IMR-90 (cell line): ENCODE measurements at regions not wholly inside any gene's neighbourhood (a gene's known extent, or its start where the extent isn't known, plus 50 kb on each side); places are given as distances from the start of the nearest gene placed in this dataset.

Source experiments
- ATAC-seq: fragments of 200-7000 bp; cut with Tn5 transposase; 2 replicates; pipeline ENCODE4 v1.9.1; 2020; ENCODE audit warnings: low read depth, mild to moderate bottlenecking, moderate library complexity
- BruUV-seq: library from RNA; stranded (reverse); fragments of 400-500 nt; replicated peaks from 2 replicates; lab custom pipeline; 2021; lab: Mats Ljungman, UMichigan
- CTCF ChIA-PET: fragments of 300-600 bp; formaldehyde crosslinking; extraction: SDS; loops from one replicate; lab custom pipeline; 2021; ENCODE audit warnings: antibody characterized with exemption; lab: Yijun Ruan, JAX
- POLR2A ChIA-PET: fragments of 300-600 bp; sonication (Branson Sonifier 250); formaldehyde crosslinking; loops from one replicate; lab custom pipeline; 2022; ENCODE audit warnings: antibody characterized with exemption; ENCODE audit not compliant: unreplicated experiment; lab: Charles Lee
- DNase-seq: peaks from one replicate; pipeline ENCODE4 v3.0.0; 2013
- H2AFZ ChIP-seq: replicated peaks from 2 replicates; pipeline ENCODE3; 2013; ENCODE audit warnings: low read length, mild to moderate bottlenecking; ENCODE audit not compliant: poor library complexity
- H2AK5ac ChIP-seq: 2 replicates; pipeline ENCODE4 v1.6.1; 2013; ENCODE audit warnings: low read depth, low read length, inconsistent platforms
- H2AK9ac ChIP-seq: replicated peaks from 2 replicates; pipeline ENCODE3; 2013; ENCODE audit warnings: mild to moderate bottlenecking, low read depth, low read length, moderate library complexity; ENCODE audit not compliant: poor library complexity
- H2BK120ac ChIP-seq: 2 replicates; pipeline ENCODE4 v1.6.1; 2013; ENCODE audit warnings: low read depth, low read length, inconsistent platforms
- H2BK15ac ChIP-seq: 3 replicates; pipeline ENCODE4 v1.6.1; 2013; ENCODE audit warnings: low read depth, low read length, inconsistent platforms
- H2BK20ac ChIP-seq: 2 replicates; pipeline ENCODE4 v1.6.1; 2013; ENCODE audit warnings: low read depth, mild to moderate bottlenecking, inconsistent platforms, low read length, moderate library complexity
- H2BK5ac ChIP-seq: 2 replicates; pipeline ENCODE4 v1.6.1; 2013; ENCODE audit warnings: mild to moderate bottlenecking, low read depth, low read length, inconsistent platforms; ENCODE audit not compliant: poor library complexity, severe bottlenecking
- H3K14ac ChIP-seq: replicated peaks from 2 replicates; pipeline ENCODE4 v1.6.1; 2013; ENCODE audit warnings: low read depth, low read length, inconsistent platforms
- H3K18ac ChIP-seq: 2 replicates; pipeline ENCODE4 v1.6.1; 2013; ENCODE audit warnings: low read depth, low read length, control low read depth
- H3K23ac ChIP-seq: 2 replicates; pipeline ENCODE4 v1.6.1; 2013; ENCODE audit warnings: low read depth, low read length, inconsistent platforms
- H3K27ac ChIP-seq: 2 replicates; pipeline ENCODE4 v1.5.1; 2013; ENCODE audit warnings: mild to moderate bottlenecking, control low read depth, low read length; ENCODE audit not compliant: insufficient read depth
- H3K27me3 ChIP-seq: 2 replicates; pipeline ENCODE4 v1.6.1; 2013; ENCODE audit warnings: low read length; ENCODE audit not compliant: control insufficient read depth, insufficient read depth
- H3K36me3 ChIP-seq: 2 replicates; pipeline ENCODE4 v1.6.1; 2013; ENCODE audit warnings: low read length, mixed read lengths; ENCODE audit not compliant: control insufficient read depth, insufficient read depth
- H3K4ac ChIP-seq: 2 replicates; pipeline ENCODE4 v1.6.1; 2013; ENCODE audit warnings: low read depth, low read length, inconsistent platforms
- H3K4me1 ChIP-seq: 2 replicates; pipeline ENCODE4 v1.6.1; 2013; ENCODE audit warnings: low read length, mixed read lengths; ENCODE audit not compliant: control insufficient read depth, insufficient read depth
- H3K4me2 ChIP-seq: 2 replicates; pipeline ENCODE4 v1.6.1; 2013; ENCODE audit warnings: low read depth, mild to moderate bottlenecking, control low read depth, low read length, moderate library complexity
- H3K4me3 ChIP-seq: 2 replicates; pipeline ENCODE4 v1.5.1; 2013; ENCODE audit warnings: low read depth, mild to moderate bottlenecking, control low read depth, low read length, moderate library complexity; ENCODE audit not compliant: insufficient read depth
- H3K56ac ChIP-seq: 2 replicates; pipeline ENCODE4 v1.6.1; 2013; ENCODE audit warnings: low read length, inconsistent platforms; ENCODE audit not compliant: insufficient read depth; ENCODE audit errors: extremely low read depth
- H3K79me1 ChIP-seq, 2 experiments: 2 replicates each; pipeline ENCODE4 v1.6.1; 2013; ENCODE audit warnings: low read length in 2 of 2, inconsistent platforms in 1 of 2, low read depth in 1 of 2
- H3K9ac ChIP-seq: 2 replicates; pipeline ENCODE4 v1.6.1; 2013; ENCODE audit warnings: low read depth, low read length, control low read depth
- H3K9me1 ChIP-seq: 2 replicates; pipeline ENCODE4 v1.6.1; 2013; ENCODE audit warnings: low read length, inconsistent platforms; ENCODE audit not compliant: insufficient read depth
- H3K9me3 ChIP-seq: 2 replicates; pipeline ENCODE4 v1.6.1; 2013; ENCODE audit warnings: low read length; ENCODE audit not compliant: control insufficient read depth, insufficient read depth
- H4K20me1 ChIP-seq: 2 replicates; pipeline ENCODE4 v1.6.1; 2013; ENCODE audit warnings: low read length, inconsistent platforms; ENCODE audit not compliant: insufficient read depth
- H4K5ac ChIP-seq: 2 replicates; pipeline ENCODE4 v1.6.1; 2013; ENCODE audit warnings: mild to moderate bottlenecking, low read depth, low read length, control low read depth
- H4K8ac ChIP-seq, 2 experiments: 2 replicates each; pipeline ENCODE4 v1.6.1; 2013; ENCODE audit warnings: low read depth in 2 of 2, low read length in 2 of 2, control low read depth in 1 of 2, inconsistent platforms in 1 of 2
- H4K91ac ChIP-seq: 2 replicates; pipeline ENCODE4 v1.6.1; 2013; ENCODE audit warnings: low read depth, low read length, inconsistent platforms; ENCODE audit not compliant: insufficient read depth
- BHLHE40 ChIP-seq: fragments of 150-350 bp; IDR thresholded peaks from 2 replicates; pipeline ENCODE4 v1.6.1; 2016; ENCODE audit warnings: mild to moderate bottlenecking, low read depth, low read length
- CEBPB ChIP-seq: IDR thresholded peaks from 2 replicates; pipeline ENCODE4 v1.6.1; 2012; ENCODE audit warnings: low read depth, low read length, improper control_type of control experiment
- CHD1 ChIP-seq: IDR thresholded peaks from 2 replicates; pipeline ENCODE4 v1.6.1; 2012; ENCODE audit warnings: low read depth, low read length, improper control_type of control experiment
- FOS ChIP-seq: fragments of 150-350 bp; IDR thresholded peaks from 2 replicates; pipeline ENCODE4 v1.6.1; 2016; ENCODE audit warnings: low read depth, low read length
- MAFK ChIP-seq: IDR thresholded peaks from 2 replicates; pipeline ENCODE4 v1.6.1; 2012; ENCODE audit warnings: low read depth, low read length, improper control_type of control experiment
- MAZ ChIP-seq: IDR thresholded peaks from 2 replicates; pipeline ENCODE4 v1.6.1; 2012; ENCODE audit warnings: low read depth, mild to moderate bottlenecking, low read length, improper control_type of control experiment, moderate library complexity, borderline replicate concordance
- MXI1 ChIP-seq: IDR thresholded peaks from 2 replicates; pipeline ENCODE4 v1.6.1; 2012; ENCODE audit warnings: low read depth, mild to moderate bottlenecking, low read length, moderate library complexity, borderline replicate concordance
- POLR2A ChIP-seq: IDR thresholded peaks from 2 replicates; pipeline ENCODE4 v1.6.1; 2012; ENCODE audit warnings: mild to moderate bottlenecking, low read depth, low read length
- RAD21 ChIP-seq: IDR thresholded peaks from 2 replicates; pipeline ENCODE4 v1.6.1; 2012; ENCODE audit warnings: low read length, improper control_type of control experiment
- RCOR1 ChIP-seq: IDR thresholded peaks from 2 replicates; pipeline ENCODE4 v1.6.1; 2012; ENCODE audit warnings: mild to moderate bottlenecking, low read length, improper control_type of control experiment; ENCODE audit not compliant: insufficient replicate concordance
- RFX5 ChIP-seq: IDR thresholded peaks from 2 replicates; pipeline ENCODE4 v1.8.0; 2012; ENCODE audit warnings: low read depth, mild to moderate bottlenecking, low read length, moderate library complexity
- SMC3 ChIP-seq: fragments of 150-350 bp; IDR thresholded peaks from 2 replicates; pipeline ENCODE4 v1.6.1; 2016; ENCODE audit warnings: low read depth, mild to moderate bottlenecking, antibody characterized with exemption, low read length, moderate library complexity
- WGBS, 2 experiments: methylation state at CpG; one replicate each; pipeline versions ENCODE4 v1.1.5 to v1.1.7; 2013; ENCODE audit warnings: missing lambda C conversion rate in 2 of 2; ENCODE audit not compliant: insufficient read length in 1 of 2; ENCODE audit errors: extremely low coverage in 2 of 2; 5-methylcytosine and 5-hydroxymethylcytosine counted together
- dilution Hi-C: fragments of 300-500 bp; cut with HindIII; formaldehyde crosslinking; loops from one replicate; pipeline ENCODE4 v1.14.3; 2018; ENCODE audit warnings: low sequenced_read_pairs; ENCODE audit not compliant: unreplicated experiment
- in situ Hi-C: fragments of 300-500 bp; cut with MboI; formaldehyde crosslinking; loops from 3 replicates; pipeline ENCODE4 v1.14.3; 2019; ENCODE audit warnings: low sequenced_read_pairs, inconsistent platforms, mixed read lengths
- intact Hi-C: fragments of 100-400 bp; cut with micrococcal nuclease; formaldehyde crosslinking; loops from 2 replicates; pipeline ENCODE4 v1.10.0; 2022
- TF ChIP-seq, protein P1 (sequence below): fragments of 150-350 bp; IDR thresholded peaks from 2 replicates; pipeline ENCODE4 v1.6.1; 2016; ENCODE audit warnings: low read depth, mild to moderate bottlenecking, low read length, moderate library complexity, borderline replicate concordance
- TF ChIP-seq, protein P2 (sequence below): conservative IDR thresholded peaks from 2 replicates; pipeline ENCODE4 v1.5.1; 2012; ENCODE audit warnings: mild to moderate bottlenecking, low read depth, low read length, improper control_type of control experiment
- TF ChIP-seq, protein P3 (sequence below): fragments of 150-350 bp; IDR thresholded peaks from 2 replicates; pipeline ENCODE4 v1.6.1; 2017; ENCODE audit warnings: mild to moderate bottlenecking, antibody characterized with exemption, low read length, low read depth

DNA sequence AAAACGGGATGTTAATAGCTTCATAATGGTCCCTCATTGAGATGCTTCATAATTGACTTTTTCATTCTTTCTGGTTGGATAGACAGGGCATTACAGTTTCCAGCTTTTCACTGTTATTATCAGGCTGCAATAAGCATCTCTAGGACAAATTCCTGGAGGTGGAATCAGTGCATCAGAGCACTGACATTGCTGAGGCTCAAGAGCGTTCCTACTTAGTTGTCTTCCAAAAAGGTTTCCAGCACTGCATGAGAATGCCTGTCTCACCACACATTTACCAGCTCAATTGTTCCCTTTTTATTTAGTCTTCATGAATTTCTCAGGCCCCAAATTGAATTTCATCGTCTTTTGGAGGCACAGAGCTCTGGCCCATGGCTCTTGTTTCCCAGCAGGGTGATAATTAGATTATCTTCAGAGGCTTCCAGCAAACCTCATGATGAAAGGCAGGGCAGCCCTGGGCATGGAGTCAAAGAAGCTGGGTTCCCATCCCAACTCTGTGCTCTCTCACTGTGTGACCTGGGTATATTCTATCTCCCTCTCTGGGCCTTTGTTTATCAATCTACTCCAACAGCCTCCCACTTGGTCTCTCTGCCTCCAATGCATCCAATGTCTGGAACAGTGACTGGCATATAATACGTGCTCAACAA, 451.4 kb downstream of the PTPRU start:
- peak overlapping the region; percentile 94 for H2BK20ac ChIP-seq
- peak overlapping the region; percentile 52 for H2AFZ ChIP-seq
- CTCF ChIA-PET, result interaction anchor here (1.4 to 3.5 kb wide), 3 partner anchors 11 to 21 kb away, joined by 4 to 15 read pairs (median 8); no protein-coding TSS in a partner anchor
- H4K20me1 ChIP-seq, result no peaks in the 10 kb centered on the region
- H3K18ac ChIP-seq, result peak overlapping the region; percentile 21; the same call in 1 of the 2 replicates
- peak overlapping the region; percentile 31 for H2AK9ac ChIP-seq
- H2AK5ac ChIP-seq, result peak overlapping the region; percentile 56
- peak overlapping the region; percentile 78; the same call in 2 of the 3 replicates for H2BK15ac ChIP-seq
- ATAC-seq (no peak), DNase-seq (peak; percentile 27)
- no peak overlapping the region for H3K4me3 ChIP-seq
- TF ChIP-seq BHLHE40 (no peak), CEBPB (no peak), MXI1 (no peak), CHD1 (no peak), FOS (no peak), POLR2A (no peak), RCOR1 (no peak), MAFK (no peak), RAD21 (no peak), MAZ (no peak), RFX5 (no peak), SMC3 (no peak)
- TF ChIP-seq, protein P1, sequence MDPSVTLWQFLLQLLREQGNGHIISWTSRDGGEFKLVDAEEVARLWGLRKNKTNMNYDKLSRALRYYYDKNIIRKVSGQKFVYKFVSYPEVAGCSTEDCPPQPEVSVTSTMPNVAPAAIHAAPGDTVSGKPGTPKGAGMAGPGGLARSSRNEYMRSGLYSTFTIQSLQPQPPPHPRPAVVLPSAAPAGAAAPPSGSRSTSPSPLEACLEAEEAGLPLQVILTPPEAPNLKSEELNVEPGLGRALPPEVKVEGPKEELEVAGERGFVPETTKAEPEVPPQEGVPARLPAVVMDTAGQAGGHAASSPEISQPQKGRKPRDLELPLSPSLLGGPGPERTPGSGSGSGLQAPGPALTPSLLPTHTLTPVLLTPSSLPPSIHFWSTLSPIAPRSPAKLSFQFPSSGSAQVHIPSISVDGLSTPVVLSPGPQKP, result no peak
- TF ChIP-seq, protein P2, sequence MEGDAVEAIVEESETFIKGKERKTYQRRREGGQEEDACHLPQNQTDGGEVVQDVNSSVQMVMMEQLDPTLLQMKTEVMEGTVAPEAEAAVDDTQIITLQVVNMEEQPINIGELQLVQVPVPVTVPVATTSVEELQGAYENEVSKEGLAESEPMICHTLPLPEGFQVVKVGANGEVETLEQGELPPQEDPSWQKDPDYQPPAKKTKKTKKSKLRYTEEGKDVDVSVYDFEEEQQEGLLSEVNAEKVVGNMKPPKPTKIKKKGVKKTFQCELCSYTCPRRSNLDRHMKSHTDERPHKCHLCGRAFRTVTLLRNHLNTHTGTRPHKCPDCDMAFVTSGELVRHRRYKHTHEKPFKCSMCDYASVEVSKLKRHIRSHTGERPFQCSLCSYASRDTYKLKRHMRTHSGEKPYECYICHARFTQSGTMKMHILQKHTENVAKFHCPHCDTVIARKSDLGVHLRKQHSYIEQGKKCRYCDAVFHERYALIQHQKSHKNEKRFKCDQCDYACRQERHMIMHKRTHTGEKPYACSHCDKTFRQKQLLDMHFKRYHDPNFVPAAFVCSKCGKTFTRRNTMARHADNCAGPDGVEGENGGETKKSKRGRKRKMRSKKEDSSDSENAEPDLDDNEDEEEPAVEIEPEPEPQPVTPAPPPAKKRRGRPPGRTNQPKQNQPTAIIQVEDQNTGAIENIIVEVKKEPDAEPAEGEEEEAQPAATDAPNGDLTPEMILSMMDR, result no peak
- TF ChIP-seq, protein P3, sequence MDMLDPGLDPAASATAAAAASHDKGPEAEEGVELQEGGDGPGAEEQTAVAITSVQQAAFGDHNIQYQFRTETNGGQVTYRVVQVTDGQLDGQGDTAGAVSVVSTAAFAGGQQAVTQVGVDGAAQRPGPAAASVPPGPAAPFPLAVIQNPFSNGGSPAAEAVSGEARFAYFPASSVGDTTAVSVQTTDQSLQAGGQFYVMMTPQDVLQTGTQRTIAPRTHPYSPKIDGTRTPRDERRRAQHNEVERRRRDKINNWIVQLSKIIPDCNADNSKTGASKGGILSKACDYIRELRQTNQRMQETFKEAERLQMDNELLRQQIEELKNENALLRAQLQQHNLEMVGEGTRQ, result no peak
- peak overlapping the region; percentile 10; the same call in 1 of the 2 replicates for H3K4me2 ChIP-seq
- no peaks in the 10 kb centered on the region for H3K36me3 ChIP-seq
- no peak overlapping the region; the same call in 1 of the 2 replicates for H3K56ac ChIP-seq
- H4K8ac ChIP-seq, result peak overlapping the region; percentile 91 to 95
- peaks cover 12% of the 10 kb centered on the region for H3K4me1 ChIP-seq
- H2BK120ac ChIP-seq, result peak overlapping the region; percentile 91
- H3K14ac ChIP-seq, result peak overlapping the region; percentile 30
- H3K27ac ChIP-seq, result peak overlapping the region; percentile 16
- POLR2A ChIA-PET, result no interaction called here
- H3K27me3 ChIP-seq, result no peaks in the 10 kb centered on the region
- H2BK5ac ChIP-seq, result peak overlapping the region; percentile 46
- BruUV-seq, result no TSS peak
- no CpG with 5 or more reads among the region's 4 CpGs for WGBS, 2 experiments
- intact Hi-C loops, result no loop called here
- peak overlapping the region; percentile 80 for H3K23ac ChIP-seq
- no peaks in the 10 kb centered on the region for H3K79me1 ChIP-seq
- peak overlapping the region; percentile 59 for H4K91ac ChIP-seq
- H3K9ac ChIP-seq, result no peak overlapping the region
- in situ Hi-C loops, result no loop called here
- peak overlapping the region; percentile 30; the same call in 1 of the 2 replicates for H4K5ac ChIP-seq
- H3K9me1 ChIP-seq, result 0 out of 2 replicates have a peak, but pooled peaks cover 13% of the 10 kb centered on the region
- no peaks in the 10 kb centered on the region for H3K9me3 ChIP-seq
- H3K4ac ChIP-seq, result peak overlapping the region; percentile 93
- dilution Hi-C loops, result no loop called here
